ENCODE measurements at regions not wholly inside any gene's neighbourhood (a gene's known extent, or its start where the extent isn't known, plus 50 kb on each side); places are given as distances from the start of the nearest gene placed in this dataset.

- DNase-seq, result no peak
These were observed 67.6 kb downstream of the NMUR2 start for GRCh38 chr5:152337484-152337883.

- no peak for DNase-seq
These were observed 69.6 kb downstream of the NMUR2 start for GRCh38 chr5:152335461-152335860.

GRCh38 chr5:152332716-152333460 is 72.2 kb downstream of the NMUR2 start:
- DNase-seq, result no peak

GRCh38 chr5:152331718-152332117 is 73.4 kb downstream of the NMUR2 start:
- DNase-seq, result no peak

GRCh38 chr5:152331006-152331405 is 74.1 kb downstream of the NMUR2 start:
- no peak for DNase-seq

- DNase-seq, result no peak
These were observed 75.3 kb downstream of the NMUR2 start for GRCh38 chr5:152329761-152330283.

GRCh38 chr5:152329207-152329606 is 75.9 kb downstream of the NMUR2 start:
- DNase-seq, result no peak

- DNase-seq, result no peak
These were observed 89.1 kb downstream of the NMUR2 start for GRCh38 chr5:152315942-152316341.

GRCh38 chr5:152314196-152314829 is 90.8 kb downstream of the NMUR2 start:
- no peak for DNase-seq

- no peak for DNase-seq
These were observed 95.1 kb downstream of the NMUR2 start for GRCh38 chr5:152309926-152310450.

- DNase-seq, result no peak
These were observed 98.7 kb downstream of the NMUR2 start for GRCh38 chr5:152306386-152306785.

GRCh38 chr5:152305525-152305924 is 99.6 kb downstream of the NMUR2 start:
- no peak for DNase-seq

- DNase-seq, result no peak
These were observed 101.2 kb downstream of the NMUR2 start for GRCh38 chr5:152303841-152304240.

GRCh38 chr5:152297866-152298265 is 107.2 kb downstream of the NMUR2 start:
- no peak for DNase-seq

GRCh38 chr5:152293189-152293588 is 111.9 kb downstream of the NMUR2 start:
- no peak for DNase-seq

- DNase-seq, result no peak
These were observed 114.9 kb downstream of the NMUR2 start for GRCh38 chr5:152290181-152290580.

- no peak for DNase-seq
These were observed 116.0 kb downstream of the NMUR2 start for GRCh38 chr5:152288917-152289595.

- DNase-seq, result peak; percentile 17
These were observed 116.6 kb downstream of the NMUR2 start for GRCh38 chr5:152288499-152288898.

GRCh38 chr5:152285764-152286163 is 119.3 kb downstream of the NMUR2 start:
- DNase-seq, result no peak

- no peak for DNase-seq
These were observed 122.7 kb downstream of the NMUR2 start for GRCh38 chr5:152282331-152282730.

- DNase-seq, result no peak
These were observed 127.1 kb downstream of the NMUR2 start for GRCh38 chr5:152277936-152278335.

- DNase-seq, result no peak
These were observed 130.9 kb downstream of the NMUR2 start for GRCh38 chr5:152274224-152274623.

- DNase-seq, result no peak
These were observed 133.7 kb downstream of the NMUR2 start for GRCh38 chr5:152271420-152271819.

GRCh38 chr5:152270096-152270495 is 135.0 kb downstream of the NMUR2 start:
- no peak for DNase-seq
